ENCODE measurements at regions not wholly inside any gene's neighbourhood (a gene's known extent, or its start where the extent isn't known, plus 50 kb on each side); places are given as distances from the start of the nearest gene placed in this dataset.

- TF ChIP-seq ZNF10 (tag by site-specific recombination; IDR thresholded peaks at IDR 0.05) (no peak), ZNF24 (tag by site-specific recombination; IDR thresholded peaks at IDR 0.05) (no peak), ZNF600 (tag by site-specific recombination; IDR thresholded peaks at IDR 0.05) (peak; percentile 37; the same call in 1 of the 2 replicates), PRDM2 (tag by site-specific recombination; IDR thresholded peaks at IDR 0.05; ENCODE audit: borderline replicate concordance) (no peak), ZSCAN30 (tag by site-specific recombination; IDR thresholded peaks at IDR 0.05) (no peak), ZNF664 (tag by site-specific recombination; IDR thresholded peaks at IDR 0.05) (no peak), ZNF324 (tag by site-specific recombination; IDR thresholded peaks at IDR 0.05) (no peak), PBX3 (CRISPR knock-in tag; IDR thresholded peaks at IDR 0.05) (no peak), FEZF1 (tag by site-specific recombination; IDR thresholded peaks at IDR 0.05) (peak; percentile 59; the same call in 1 of the 2 replicates), ZNF155 (tag by site-specific recombination; IDR thresholded peaks at IDR 0.05) (no peak), ZNF132 (tag by site-specific recombination; IDR thresholded peaks at IDR 0.05; ENCODE audit: borderline replicate concordance) (no peak)
Observed at GRCh38 chr4:159042097-159042605, 60.7 kb upstream of the RAPGEF2 start (continued).

DNA sequence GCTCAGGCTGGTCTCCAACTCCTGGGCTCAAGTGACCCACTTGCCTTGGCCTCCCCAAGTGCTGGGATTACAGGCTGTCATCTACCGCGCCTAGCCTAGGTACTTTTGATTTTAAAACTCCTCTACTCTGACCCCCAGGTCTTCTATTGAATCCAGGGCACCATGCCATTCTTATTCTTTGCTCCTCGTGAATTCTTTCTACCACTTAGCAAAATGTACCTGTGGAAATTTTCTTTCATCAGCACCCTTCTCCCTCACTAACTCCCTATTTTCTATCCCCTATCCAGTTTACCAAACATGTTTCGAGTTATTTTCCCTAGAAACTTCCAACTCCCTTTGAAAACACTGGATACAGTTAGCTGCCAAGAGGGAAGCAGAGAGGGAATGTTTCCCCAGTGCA lies 60.0 kb upstream of the RAPGEF2 start:
- TF ChIP-seq ZNF707 (tag by site-specific recombination; IDR thresholded peaks at IDR 0.05) = no peak
- TF ChIP-seq ZNF785 (tag by site-specific recombination; IDR thresholded peaks at IDR 0.05) = no peak
- no peak for TF ChIP-seq MZF1 (tag by site-specific recombination; IDR thresholded peaks at IDR 0.05; ENCODE audit: borderline replicate concordance)
- no peak for TF ChIP-seq ZNF239 (tag by site-specific recombination; IDR thresholded peaks at IDR 0.05)
- TF ChIP-seq ZFP69B (tag by site-specific recombination; IDR thresholded peaks at IDR 0.05) = no peak
- no peak for TF ChIP-seq KLF9 (tag by site-specific recombination; IDR thresholded peaks at IDR 0.05; ENCODE audit: low read depth)
- TF ChIP-seq ZNF654 (tag by site-specific recombination; IDR thresholded peaks at IDR 0.05; ENCODE audit: low read depth) = no peak
- no peak for TF ChIP-seq ZNF623 (tag by site-specific recombination; IDR thresholded peaks at IDR 0.05)
- no peak for TF ChIP-seq HOXC10 (CRISPR knock-in tag; IDR thresholded peaks at IDR 0.05)
- TF ChIP-seq ZNF302 (tag by site-specific recombination; IDR thresholded peaks at IDR 0.05; ENCODE audit: low read depth) = no peak
- TF ChIP-seq ZNF843 (tag by site-specific recombination; IDR thresholded peaks at IDR 0.05) = no peak
- no peak for TF ChIP-seq ZNF670 (tag by site-specific recombination; IDR thresholded peaks at IDR 0.05; ENCODE audit: low read depth)
- TF ChIP-seq ZNF157 (tag by site-specific recombination; IDR thresholded peaks at IDR 0.05) = no peak
- no peak for TF ChIP-seq ZNF747 (tag by site-specific recombination; IDR thresholded peaks at IDR 0.05)
- no peak for TF ChIP-seq ZNF768 (tag by site-specific recombination; IDR thresholded peaks at IDR 0.05)
- TF ChIP-seq GLI4 (tag by site-specific recombination; IDR thresholded peaks at IDR 0.05) = no peak
- no peak for TF ChIP-seq GLI2 (tag by site-specific recombination; IDR thresholded peaks at IDR 0.05; ENCODE audit: borderline replicate concordance, low read depth)
- no peak for TF ChIP-seq ZNF133 (tag by site-specific recombination; IDR thresholded peaks at IDR 0.05)
- Histone ChIP-seq H3K36me3 (ENCODE audit: control insufficient read depth in 2 of 2, insufficient read depth in 1 of 2, low read length in 2 of 2) (no peaks in the 10 kb centered on the region), H3K9me3 (ENCODE audit: control insufficient read depth, insufficient read depth, low read depth, low read length) (no peaks in the 10 kb centered on the region), H3K4me1 (ENCODE audit: control insufficient read depth, insufficient read depth, low read length) (no peaks in the 10 kb centered on the region), H3K4me3 (ENCODE audit: low read depth, low read length) (no peak overlapping the region), H3K27ac (ENCODE audit: extremely low read depth, low read depth, low read length) (no peak overlapping the region)
- ChIA-PET POLR2A (no interaction called here), CTCF (no interaction called here)
